ENCODE measurements at regions not wholly inside any gene's neighbourhood (a gene's known extent, or its start where the extent isn't known, plus 50 kb on each side); places are given as distances from the start of the nearest gene placed in this dataset.

- no peak for TF ChIP-seq POU6F1 (CRISPR knock-in tag; IDR thresholded peaks at IDR 0.05; ENCODE audit: borderline replicate concordance, low read depth)
- TF ChIP-seq ZNF565 (CRISPR knock-in tag; conservative IDR thresholded peaks at IDR 0.05; ENCODE audit: low read depth), result no peak
- TF ChIP-seq PATZ1 (CRISPR knock-in tag; IDR thresholded peaks at IDR 0.05; ENCODE audit: borderline replicate concordance), result no peak
- TF ChIP-seq ZNF8 (CRISPR knock-in tag; IDR thresholded peaks at IDR 0.05), result no peak
- TF ChIP-seq ZC3H10 (CRISPR knock-in tag; IDR thresholded peaks at IDR 0.05), result no peak
- TF ChIP-seq ZNF70 (CRISPR knock-in tag; IDR thresholded peaks at IDR 0.05), result no peak
- ATAC-seq, result no peak
Observed at GRCh38 chr2:116810071-116810470, 1004.4 kb upstream of the DDX18 start.

- TF ChIP-seq ZNF565 (CRISPR knock-in tag; conservative IDR thresholded peaks at IDR 0.05; ENCODE audit: low read depth), result no peak
- TF ChIP-seq ZFP30 (CRISPR knock-in tag; IDR thresholded peaks at IDR 0.05), result no peak
- TF ChIP-seq CREB5 (CRISPR knock-in tag; IDR thresholded peaks at IDR 0.05; ENCODE audit: low read depth), result no peak; the same call in 1 of the 2 replicates
- no peak for TF ChIP-seq OSR1 (CRISPR knock-in tag; IDR thresholded peaks at IDR 0.05)
- no peak for TF ChIP-seq PATZ1 (CRISPR knock-in tag; IDR thresholded peaks at IDR 0.05; ENCODE audit: borderline replicate concordance)
- TF ChIP-seq RARB (CRISPR knock-in tag; IDR thresholded peaks at IDR 0.05), result no peak
- TF ChIP-seq BACH2 (CRISPR knock-in tag; IDR thresholded peaks at IDR 0.05; ENCODE audit: borderline replicate concordance), result no peak
- TF ChIP-seq TSHZ2 (CRISPR knock-in tag; IDR thresholded peaks at IDR 0.05), result no peak
- TF ChIP-seq TOX (CRISPR knock-in tag; IDR thresholded peaks at IDR 0.05; ENCODE audit: borderline replicate concordance), result no peak
- TF ChIP-seq CSRNP3 (CRISPR knock-in tag; IDR thresholded peaks at IDR 0.05), result no peak
- no peak for TF ChIP-seq TCF4 (CRISPR knock-in tag; IDR thresholded peaks at IDR 0.05; ENCODE audit: borderline replicate concordance)
- TF ChIP-seq POU6F1 (CRISPR knock-in tag; IDR thresholded peaks at IDR 0.05; ENCODE audit: borderline replicate concordance, low read depth), result no peak
- no peak for TF ChIP-seq ZC3H10 (CRISPR knock-in tag; IDR thresholded peaks at IDR 0.05)
- TF ChIP-seq ESRRG (CRISPR knock-in tag; IDR thresholded peaks at IDR 0.05), result no peak
- no peak for TF ChIP-seq SNAI2 (CRISPR knock-in tag; IDR thresholded peaks at IDR 0.05)
- TF ChIP-seq PPARA (CRISPR knock-in tag; IDR thresholded peaks at IDR 0.05; ENCODE audit: borderline replicate concordance), result no peak
- no peak for TF ChIP-seq ZFP3 (CRISPR knock-in tag; IDR thresholded peaks at IDR 0.05)
- TF ChIP-seq CSDC2 (CRISPR knock-in tag; IDR thresholded peaks at IDR 0.05), result no peak
- no peak for ATAC-seq
Observed at GRCh38 chr2:116810645-116811044, 1003.8 kb upstream of the DDX18 start.
